Testis (tissue), 2 donors: ENCODE measurements at regions not wholly inside any gene's neighbourhood (a gene's known extent, or its start where the extent isn't known, plus 50 kb on each side); places are given as distances from the start of the nearest gene placed in this dataset.

Source experiments
- CTCF ChIP-seq, 3 experiments: fragments of 450-650 bp in 2 of 3; fragments of 200-600 bp in 1 of 3; sonication (generic) in 1 of 3; IDR thresholded peaks; one replicate each; pipeline ENCODE4 v1.5.1; 2016 to 2019; ENCODE audit warnings: antibody characterized with exemption in 3 of 3, mild to moderate bottlenecking in 2 of 3, moderate library complexity in 1 of 3
- POLR2A ChIP-seq: fragments of 450-650 bp; IDR thresholded peaks from one replicate; pipeline ENCODE4 v1.6.1; 2017; ENCODE audit warnings: antibody characterized with exemption, mild to moderate bottlenecking, moderate library complexity

DNA sequence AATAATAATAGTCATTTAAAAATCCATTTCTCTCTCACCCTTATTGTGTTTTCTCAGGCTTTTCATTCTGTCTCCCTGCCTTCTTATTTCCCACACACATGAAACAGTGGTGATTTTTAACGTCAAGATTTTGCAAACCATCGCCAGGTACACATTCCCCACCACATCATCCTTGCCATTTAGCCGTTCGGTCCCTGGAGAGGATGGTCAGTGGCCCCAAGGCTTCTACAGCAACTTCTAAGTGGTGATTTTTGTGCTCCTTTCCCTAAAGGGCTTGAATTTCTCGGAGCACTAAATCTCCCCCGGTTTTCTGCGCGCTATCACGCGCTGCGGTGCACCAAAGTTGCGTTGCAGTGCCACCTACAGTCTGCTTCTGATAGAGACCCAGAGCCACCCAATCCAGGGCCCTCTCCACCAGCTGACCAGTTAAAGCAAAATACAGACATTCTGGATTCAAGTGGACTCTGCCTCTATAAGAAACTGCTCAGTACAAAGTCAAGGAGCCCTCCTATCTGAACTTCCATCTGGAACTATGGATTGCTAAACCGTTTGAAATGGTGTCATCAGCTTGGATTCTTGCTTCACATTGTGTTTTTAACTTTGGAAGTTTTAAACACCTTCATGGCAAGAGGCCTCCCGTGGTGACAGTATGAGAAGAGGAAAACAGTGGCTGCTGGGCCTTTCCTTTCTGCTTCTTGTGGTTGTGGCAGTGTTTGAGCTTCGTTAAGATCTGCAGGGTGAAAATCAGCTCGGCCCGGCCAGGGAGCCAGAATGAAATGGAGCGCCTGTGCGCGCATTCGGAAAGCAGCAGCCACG lies 234.0 kb downstream of the SPTSSA start:
- TF ChIP-seq CTCF (IDR thresholded peaks at IDR 0.05) (peak; percentile 52 to 64 (median 61)), POLR2A (no peak)
